Osteoblast (primary cell): ENCODE measurements at regions not wholly inside any gene's neighbourhood (a gene's known extent, or its start where the extent isn't known, plus 50 kb on each side); places are given as distances from the start of the nearest gene placed in this dataset.

ENCODE experiments used
- DNase-seq: peaks from one replicate; pipeline ENCODE4 v3.0.0; 2011; ENCODE audit warnings: low spot score, mixed read lengths; ENCODE audit not compliant: insufficient read length; ENCODE audit errors: missing footprints
- H2AFZ ChIP-seq: 2 replicates; pipeline ENCODE4 v1.6.0; 2011; ENCODE audit warnings: mild to moderate bottlenecking, low read length
- H3K27ac ChIP-seq: 2 replicates; pipeline ENCODE4 v1.5.1; 2011; ENCODE audit warnings: mild to moderate bottlenecking, low read depth, low read length, moderate library complexity
- H3K27me3 ChIP-seq: 2 replicates; pipeline ENCODE4 v1.6.0; 2012; ENCODE audit warnings: mild to moderate bottlenecking, control low read depth, inconsistent platforms, low read length, moderate library complexity; ENCODE audit not compliant: insufficient read depth
- H3K36me3 ChIP-seq: 2 replicates; pipeline ENCODE4 v1.5.1; 2011; ENCODE audit warnings: mild to moderate bottlenecking, low read length, control low read depth, moderate library complexity; ENCODE audit not compliant: insufficient read depth
- H3K4me1 ChIP-seq: 2 replicates; pipeline ENCODE4 v1.5.1; 2011; ENCODE audit warnings: mild to moderate bottlenecking, low read length, control low read depth, moderate library complexity; ENCODE audit not compliant: insufficient read depth
- H3K4me2 ChIP-seq: 2 replicates; pipeline ENCODE4 v1.6.0; 2011; ENCODE audit warnings: mild to moderate bottlenecking, low read length; ENCODE audit not compliant: insufficient read depth
- H3K4me3 ChIP-seq: fragments of 200-600 bp; sonication (generic); 3 replicates; pipeline ENCODE4 v1.5.1; 2012; ENCODE audit warnings: mild to moderate bottlenecking, low read length, inconsistent platforms; ENCODE audit not compliant: insufficient read depth
- H3K79me2 ChIP-seq: 2 replicates; pipeline ENCODE4 v1.6.0; 2012; ENCODE audit warnings: mild to moderate bottlenecking, low read length, control low read depth, inconsistent platforms; ENCODE audit not compliant: insufficient read depth
- H3K9me3 ChIP-seq: 2 replicates; pipeline ENCODE4 v1.5.1; 2011; ENCODE audit warnings: low read depth, low read length, control low read depth
- H4K20me1 ChIP-seq: 2 replicates; pipeline ENCODE4 v1.6.0; 2012; ENCODE audit warnings: mild to moderate bottlenecking, low read length, control low read depth; ENCODE audit not compliant: insufficient read depth
- CTCF ChIP-seq: IDR thresholded peaks from 2 replicates; pipeline ENCODE4 v1.5.1; 2011; ENCODE audit warnings: mild to moderate bottlenecking, low read depth, low read length, moderate library complexity; ENCODE audit errors: extremely low read depth

- no peak overlapping the region for H3K4me2 ChIP-seq
- no peak for DNase-seq
- H3K36me3 ChIP-seq = no peaks in the 10 kb centered on the region
- no peaks in the 10 kb centered on the region for H3K4me1 ChIP-seq
- no peak overlapping the region for H3K27ac ChIP-seq
- H4K20me1 ChIP-seq = no peaks in the 10 kb centered on the region
- H3K9me3 ChIP-seq = no peaks in the 10 kb centered on the region
- no peak overlapping the region for H2AFZ ChIP-seq
- H3K27me3 ChIP-seq = no peaks in the 10 kb centered on the region
- no peak for TF ChIP-seq CTCF
- H3K79me2 ChIP-seq = no peaks in the 10 kb centered on the region
- no peak overlapping the region for H3K4me3 ChIP-seq
Observed at GRCh38 chr6:106002005-106002404, 84.1 kb upstream of the PRDM1 start.

GRCh38 chr6:106000935-106001334, 85.2 kb upstream of the PRDM1 start:
- Histone ChIP-seq H3K27ac (no peak overlapping the region), H2AFZ (no peak overlapping the region), H3K4me3 (no peak overlapping the region), H3K27me3 (no peaks in the 10 kb centered on the region), H3K36me3 (no peaks in the 10 kb centered on the region), H3K79me2 (no peaks in the 10 kb centered on the region), H3K9me3 (no peaks in the 10 kb centered on the region), H3K4me1 (no peaks in the 10 kb centered on the region), H4K20me1 (no peaks in the 10 kb centered on the region), H3K4me2 (no peak overlapping the region)
- no peak for DNase-seq
- no peak for TF ChIP-seq CTCF

- no peak overlapping the region for H3K27ac ChIP-seq
- no peaks in the 10 kb centered on the region for H4K20me1 ChIP-seq
- H3K4me3 ChIP-seq = no peak overlapping the region
- H3K4me2 ChIP-seq = no peak overlapping the region
- no peaks in the 10 kb centered on the region for H3K9me3 ChIP-seq
- no peak overlapping the region for H2AFZ ChIP-seq
- TF ChIP-seq CTCF = no peak
- DNase-seq = no peak
- peaks cover 8% of the 10 kb centered on the region for H3K4me1 ChIP-seq
- H3K36me3 ChIP-seq = no peaks in the 10 kb centered on the region
- H3K79me2 ChIP-seq = no peaks in the 10 kb centered on the region
- no peaks in the 10 kb centered on the region for H3K27me3 ChIP-seq
Observed at GRCh38 chr6:105997482-105997881, 88.7 kb upstream of the PRDM1 start.

GRCh38 chr6:105995391-105995865, 90.7 kb upstream of the PRDM1 start:
- Histone ChIP-seq H3K9me3 (no peaks in the 10 kb centered on the region), H3K27ac (peak overlapping the region; percentile 81), H3K27me3 (no peaks in the 10 kb centered on the region), H2AFZ (peak overlapping the region; percentile 94), H3K36me3 (no peaks in the 10 kb centered on the region), H4K20me1 (no peaks in the 10 kb centered on the region), H3K4me3 (peak overlapping the region; percentile 81), H3K4me1 (peaks cover 12% of the 10 kb centered on the region), H3K79me2 (no peaks in the 10 kb centered on the region), H3K4me2 (peak overlapping the region; percentile 90)
- no peak for TF ChIP-seq CTCF
- no peak for DNase-seq
